ENCODE measurements at regions not wholly inside any gene's neighbourhood (a gene's known extent, or its start where the extent isn't known, plus 50 kb on each side); places are given as distances from the start of the nearest gene placed in this dataset.
A peak's percentile ranks its signal among the peaks of the same experiment; 100 is the strongest.

GRCh38 chr2:47235132-47235531 lies 58.8 kb upstream of the CALM2 start:
- DNase-seq, result no peak

GRCh38 chr2:47234456-47234855 lies 58.1 kb upstream of the CALM2 start:
- DNase-seq, result no peak

- DNase-seq, result peak; percentile 62
Measured at GRCh38 chr2:47232738-47233415, 56.6 kb upstream of the CALM2 start.

- no peak for DNase-seq
Measured at GRCh38 chr2:47230418-47230817, 54.1 kb upstream of the CALM2 start.

GRCh38 chr2:47227532-47228279 lies 51.4 kb upstream of the CALM2 start:
- DNase-seq, result peak; percentile 27

- DNase-seq, result no peak
Measured at GRCh38 chr2:47226923-47227220, 50.6 kb upstream of the CALM2 start.

- DNase-seq, result peak; percentile 86
Measured at GRCh38 chr2:47226132-47226922, 50.0 kb upstream of the CALM2 start.
